Effector memory CD4-positive, alpha-beta T cell (primary cell): ENCODE measurements at regions not wholly inside any gene's neighbourhood (a gene's known extent, or its start where the extent isn't known, plus 50 kb on each side); places are given as distances from the start of the nearest gene placed in this dataset.

Experiments used
- DNase-seq, 3 donors: peaks; one replicate each; pipeline ENCODE4 v3.0.0-alpha.2; 2020
- H3K27ac ChIP-seq: 2 replicates; pipeline ENCODE4 v1.7.0; 2013; ENCODE audit warnings: mild to moderate bottlenecking, low read length, moderate library complexity; ENCODE audit not compliant: insufficient read depth, poor library complexity, severe bottlenecking
- H3K27me3 ChIP-seq: replicated peaks from 2 replicates; pipeline ENCODE4 v1.7.0; 2013; ENCODE audit warnings: mild to moderate bottlenecking, low read length; ENCODE audit not compliant: insufficient read depth, control insufficient read depth, poor library complexity, severe bottlenecking
- H3K36me3 ChIP-seq: 2 replicates; pipeline ENCODE4 v1.7.0; 2013; ENCODE audit warnings: mild to moderate bottlenecking, low read length, moderate library complexity; ENCODE audit not compliant: control insufficient read depth, insufficient read depth
- H3K4me1 ChIP-seq: 2 replicates; pipeline ENCODE4 v1.7.0; 2013; ENCODE audit warnings: low read length, mild to moderate bottlenecking; ENCODE audit not compliant: control insufficient read depth, insufficient read depth, poor library complexity, severe bottlenecking
- H3K4me3 ChIP-seq: 2 replicates; pipeline ENCODE4 v1.7.0; 2013; ENCODE audit warnings: low read length, low read depth, mild to moderate bottlenecking; ENCODE audit not compliant: insufficient read depth, poor library complexity, severe bottlenecking
- H3K9me3 ChIP-seq: 2 replicates; pipeline ENCODE4 v1.7.0; 2013; ENCODE audit warnings: mild to moderate bottlenecking, low read length, moderate library complexity; ENCODE audit not compliant: control insufficient read depth

- H3K36me3 ChIP-seq: no peaks in the 10 kb centered on the region
- no peak overlapping the region for H3K4me3 ChIP-seq
- no peaks in the 10 kb centered on the region for H3K9me3 ChIP-seq
- H3K27me3 ChIP-seq: no peaks in the 10 kb centered on the region
- H3K4me1 ChIP-seq: peaks cover 2% of the 10 kb centered on the region
- no peak for DNase-seq
- no peak overlapping the region for H3K27ac ChIP-seq
Measured at GRCh38 chr12:132424811-132425210, 65.1 kb upstream of the FBRSL1 start.

- DNase-seq: no peak
- Histone ChIP-seq H3K27ac (no peak overlapping the region), H3K4me1 (no peaks in the 10 kb centered on the region), H3K9me3 (no peaks in the 10 kb centered on the region), H3K4me3 (no peak overlapping the region), H3K36me3 (no peaks in the 10 kb centered on the region), H3K27me3 (no peaks in the 10 kb centered on the region)
Measured at GRCh38 chr12:132423820-132424645, 65.9 kb upstream of the FBRSL1 start.

- H3K36me3 ChIP-seq: no peaks in the 10 kb centered on the region
- no peaks in the 10 kb centered on the region for H3K27me3 ChIP-seq
- H3K4me3 ChIP-seq: no peak overlapping the region
- no peaks in the 10 kb centered on the region for H3K9me3 ChIP-seq
- no peaks in the 10 kb centered on the region for H3K4me1 ChIP-seq
- no peak overlapping the region for H3K27ac ChIP-seq
- peak; percentile 15 to 29 (median 21) for DNase-seq
Measured at GRCh38 chr12:132423251-132423819, 66.6 kb upstream of the FBRSL1 start.

DNA sequence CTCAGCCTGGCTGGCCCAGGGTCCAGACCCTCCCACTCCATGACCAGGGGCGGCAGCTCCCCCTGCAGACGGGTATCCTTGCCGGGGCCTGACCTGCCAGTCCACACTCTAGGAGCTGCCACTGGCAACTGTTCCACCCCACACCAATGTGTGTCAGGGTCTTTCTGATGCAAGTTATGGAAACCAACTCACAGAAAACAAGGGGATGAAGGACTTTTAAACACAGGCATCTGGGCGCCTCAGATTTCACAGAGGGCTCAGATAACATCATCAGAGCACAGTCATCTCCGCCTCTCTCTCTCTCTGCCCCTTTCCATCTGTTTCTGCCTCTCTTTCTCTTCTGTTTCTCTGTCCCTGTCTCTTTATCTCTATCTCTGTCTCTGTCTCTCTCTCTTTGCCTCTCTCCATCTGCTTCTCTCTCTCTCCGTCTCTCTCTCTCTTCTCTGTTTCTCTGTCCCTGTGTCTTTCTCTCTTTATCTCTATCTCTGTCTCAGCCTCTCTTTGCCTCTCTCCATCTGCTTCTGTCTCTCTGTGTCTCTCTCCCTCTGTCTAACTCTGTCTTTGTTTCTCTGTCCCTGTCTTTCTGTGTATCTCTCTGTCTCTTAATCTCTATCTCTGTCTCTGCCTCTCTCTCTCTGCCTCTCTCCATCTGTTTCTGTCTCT lies 67.4 kb upstream of the FBRSL1 start:
- DNase-seq: no peak

GRCh38 chr12:132422040-132422380 lies 67.9 kb upstream of the FBRSL1 start:
- Histone ChIP-seq H3K36me3 (no peaks in the 10 kb centered on the region), H3K4me3 (no peak overlapping the region), H3K27me3 (no peaks in the 10 kb centered on the region), H3K27ac (no peak overlapping the region), H3K4me1 (no peaks in the 10 kb centered on the region), H3K9me3 (no peaks in the 10 kb centered on the region)
- no peak for DNase-seq

More for the DNA sequence above, 67.4 kb upstream of the FBRSL1 start:
- Histone ChIP-seq H3K27me3 (no peaks in the 10 kb centered on the region), H3K9me3 (no peaks in the 10 kb centered on the region), H3K4me1 (no peaks in the 10 kb centered on the region), H3K36me3 (no peaks in the 10 kb centered on the region), H3K4me3 (no peak overlapping the region), H3K27ac (no peak overlapping the region)

DNA sequence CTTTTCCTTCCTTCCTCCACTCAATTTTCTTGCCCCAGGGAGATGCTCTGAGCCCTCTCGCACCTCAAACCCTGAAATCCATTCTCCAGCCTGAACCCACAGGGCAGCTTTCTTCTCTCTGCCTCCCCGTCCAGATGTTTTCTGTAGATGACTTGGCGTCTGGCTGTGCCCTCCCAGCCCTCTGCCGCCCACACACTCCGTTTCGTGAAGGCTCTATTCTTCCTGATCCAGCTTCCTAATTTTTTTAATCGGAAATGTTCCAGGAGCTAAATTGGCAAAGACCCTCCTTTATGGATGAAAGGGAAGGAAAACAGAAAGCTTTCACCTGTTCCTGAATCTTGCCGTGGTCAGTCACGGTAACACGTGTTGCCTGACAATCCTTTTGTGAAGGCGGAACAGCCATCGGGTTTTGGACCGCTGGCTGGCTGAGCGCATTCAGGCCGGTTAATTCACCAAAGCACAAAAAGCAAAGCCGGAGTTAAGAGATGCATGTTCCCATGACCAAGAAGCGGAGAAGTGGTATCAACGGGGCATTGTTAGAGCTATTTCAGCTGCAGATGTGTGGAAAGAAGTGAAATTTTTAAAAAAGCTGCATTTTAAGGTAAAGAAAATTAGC lies 70.2 kb upstream of the FBRSL1 start:
- Histone ChIP-seq H3K4me3 (no peak overlapping the region), H3K36me3 (no peaks in the 10 kb centered on the region), H3K9me3 (no peaks in the 10 kb centered on the region), H3K4me1 (peaks cover 6% of the 10 kb centered on the region), H3K27ac (no peak overlapping the region), H3K27me3 (no peaks in the 10 kb centered on the region)
- DNase-seq: no peak

GRCh38 chr12:132418393-132418925 lies 71.5 kb upstream of the FBRSL1 start:
- Histone ChIP-seq H3K36me3 (no peaks in the 10 kb centered on the region), H3K4me3 (no peak overlapping the region), H3K4me1 (peaks cover 9% of the 10 kb centered on the region), H3K9me3 (no peaks in the 10 kb centered on the region), H3K27me3 (no peaks in the 10 kb centered on the region), H3K27ac (no peak overlapping the region)
- DNase-seq: no peak

- no peaks in the 10 kb centered on the region for H3K27me3 ChIP-seq
- no peaks in the 10 kb centered on the region for H3K9me3 ChIP-seq
- DNase-seq: no peak
- no peaks in the 10 kb centered on the region for H3K36me3 ChIP-seq
- H3K27ac ChIP-seq: no peak overlapping the region
- H3K4me1 ChIP-seq: peaks cover 9% of the 10 kb centered on the region
- H3K4me3 ChIP-seq: no peak overlapping the region
Measured at GRCh38 chr12:132417741-132418140, 72.2 kb upstream of the FBRSL1 start.

DNA sequence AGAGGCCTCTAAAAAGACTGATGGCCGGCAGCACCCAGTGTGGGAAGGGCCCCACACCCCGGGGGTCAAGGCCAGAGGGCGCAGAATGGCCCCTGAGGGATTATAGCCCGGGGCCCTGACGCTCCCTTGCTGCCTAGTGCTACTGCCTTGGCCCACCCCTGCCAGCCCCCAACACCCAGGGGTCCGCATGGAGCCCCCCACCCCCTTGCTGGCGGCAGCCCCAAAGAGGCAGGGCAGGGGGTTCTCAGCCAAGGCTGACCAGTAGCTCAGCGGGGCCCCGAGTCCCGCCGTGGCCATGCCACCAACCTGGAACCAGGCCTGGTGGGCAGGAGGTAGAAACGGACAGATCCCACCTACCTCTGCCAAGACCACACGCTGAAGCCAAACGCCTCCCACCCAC lies 73.1 kb upstream of the FBRSL1 start:
- no peaks in the 10 kb centered on the region for H3K9me3 ChIP-seq
- H3K27me3 ChIP-seq: no peaks in the 10 kb centered on the region

More for the DNA sequence above, 73.1 kb upstream of the FBRSL1 start:
- Histone ChIP-seq H3K27ac (no peak overlapping the region), H3K4me3 (no peak overlapping the region), H3K4me1 (peaks cover 9% of the 10 kb centered on the region), H3K36me3 (no peaks in the 10 kb centered on the region)
- no peak for DNase-seq
